ENCODE measurements at regions not wholly inside any gene's neighbourhood (a gene's known extent, or its start where the extent isn't known, plus 50 kb on each side); places are given as distances from the start of the nearest gene placed in this dataset.

GRCh38 chr14:53331247-53331646, 178.1 kb upstream of the DDHD1 start:
- H3K23me2 ChIP-seq (ENCODE audit: low read depth, low read length) = no peaks in the 10 kb centered on the region
- H2BK5ac ChIP-seq (ENCODE audit: low read depth, low read length) = no peak overlapping the region
- no peak overlapping the region for H3K4me2 ChIP-seq (ENCODE audit: insufficient read depth in 1 of 2, low read depth in 2 of 2, low read length in 2 of 2)
- H3K14ac ChIP-seq (ENCODE audit: insufficient read length) = no peak overlapping the region
- H4K5ac ChIP-seq (ENCODE audit: insufficient read length, low read depth, low read length) = no peak overlapping the region
- H4K20me1 ChIP-seq (replicated peaks in 1 of 2; ENCODE audit: control insufficient read depth in 1 of 2, insufficient read depth in 2 of 2, low read length in 2 of 2) = no peaks in the 10 kb centered on the region
- DNase-seq (ENCODE audit: low read depth in 1 of 2, low spot score in 2 of 2) (no peak), FAIRE-seq (no peak)
- no peaks in the 10 kb centered on the region for H3K27me3 ChIP-seq (replicated peaks in 1 of 4; ENCODE audit: control insufficient read depth in 3 of 4, extremely low read depth in 1 of 4, insufficient read depth in 3 of 4, low read length in 3 of 4)
- H3K56ac ChIP-seq (replicated peaks; ENCODE audit: insufficient read length, low read depth, low read length) = no peak overlapping the region
- H2BK12ac ChIP-seq (ENCODE audit: low read depth, low read length) = no peak overlapping the region
- H3K4ac ChIP-seq (replicated peaks; ENCODE audit: insufficient read length, low read depth, low read length) = no peak overlapping the region
- H2AK5ac ChIP-seq (ENCODE audit: low read depth, low read length) = no peak overlapping the region
- H3K36me3 ChIP-seq (ENCODE audit: control insufficient read depth in 2 of 4, insufficient read depth in 4 of 4, low read length in 3 of 4) = no peaks in the 10 kb centered on the region
- H2BK15ac ChIP-seq (ENCODE audit: low read length) = no peak overlapping the region
- no peaks in the 10 kb centered on the region for H3K79me1 ChIP-seq (ENCODE audit: low read depth, low read length)
- ChIA-PET POLR2A (ENCODE audit: partially characterized antibody) (no interaction called here), CTCF (ENCODE audit: partially characterized antibody) (interaction anchor here (0.8 to 2.9 kb wide), 4 partner anchors 11 to 82 kb away, joined by 3 to 11 read pairs (median 4); no protein-coding TSS in a partner anchor)
- peaks cover 0 to 4% (median 1%) of the 10 kb centered on the region in 4 experiments; a peak in 3 of 7 replicates for H3K4me1 ChIP-seq (replicated peaks in 1 of 4; ENCODE audit: control insufficient read depth in 3 of 4, insufficient read depth in 4 of 4, low read length in 3 of 4)
- H3K4me3 ChIP-seq (ENCODE audit: extremely low read depth in 1 of 4, insufficient read depth in 2 of 4, low read depth in 3 of 4, low read length in 4 of 4) = no peak overlapping the region
- H4K91ac ChIP-seq (replicated peaks; ENCODE audit: insufficient read length, low read length) = no peak overlapping the region
- no peak overlapping the region for H3K18ac ChIP-seq (ENCODE audit: extremely low read depth, low read length)
- H2AFZ ChIP-seq (ENCODE audit: low read length) = no peak overlapping the region
- H3K9ac ChIP-seq (replicated peaks in 1 of 4; ENCODE audit: extremely low read depth in 1 of 4, low read depth in 3 of 4, low read length in 3 of 4) = no peak overlapping the region
- H2BK20ac ChIP-seq (ENCODE audit: low read length) = no peak overlapping the region
- H3K27ac ChIP-seq (ENCODE audit: low read depth, low read length) = no peak overlapping the region
- no peaks in the 10 kb centered on the region for H3K79me2 ChIP-seq (ENCODE audit: control insufficient read depth in 1 of 2, insufficient read depth in 2 of 2, low read length in 2 of 2)
- H3K9me3 ChIP-seq (ENCODE audit: insufficient read depth in 2 of 2, low read depth in 1 of 2, low read length in 1 of 2) = no peaks in the 10 kb centered on the region
- H2BK120ac ChIP-seq (replicated peaks; ENCODE audit: low read depth, low read length) = no peak overlapping the region
- no peak overlapping the region for H4K8ac ChIP-seq (ENCODE audit: extremely low read depth, insufficient read depth, low read length)
- H3K23ac ChIP-seq (ENCODE audit: insufficient read length) = no peak overlapping the region
- WGBS, 2 experiments (ENCODE audit: extremely low coverage in 1 of 2, insufficient coverage in 1 of 2, insufficient read length in 1 of 2, insufficient replicate concordance in 2 of 2, low coverage in 1 of 2, low lambda C conversion rate in 2 of 2, missing lambda C conversion rate in 1 of 2) = 96% methylated on average over 1 of the region's 1 CpG; no CpG with 5 or more reads in 1 of the 2 experiments
- no peak for TF ChIP-seq BACH1 (IDR thresholded peaks at IDR 0.05; ENCODE audit: low read length)
- TF ChIP-seq SAP30 (IDR thresholded peaks at IDR 0.05; ENCODE audit: insufficient read depth, insufficient replicate concordance, low read length) = no peak
- no peak for TF ChIP-seq SRF (IDR thresholded peaks at IDR 0.05; ENCODE audit: low read depth, low read length)
- no peak for TF ChIP-seq RNF2 (IDR thresholded peaks at IDR 0.05; ENCODE audit: borderline replicate concordance, low read depth, low read length, missing control alignments, poor library complexity, severe bottlenecking)
- TF ChIP-seq CHD2 (IDR thresholded peaks at IDR 0.05; ENCODE audit: low read length) = no peak
- TF ChIP-seq RAD21 (IDR thresholded peaks at IDR 0.05 in 1 of 2, conservative IDR thresholded peaks at IDR 0.05 in 1 of 2; ENCODE audit: low read depth in 2 of 2, low read length in 2 of 2) = no peak

Measured in H1 (cell line).